NCI-H146 treated with DMSO at 0.1 percent for 48 hours (cell line): ENCODE measurements at regions not wholly inside any gene's neighbourhood (a gene's known extent, or its start where the extent isn't known, plus 50 kb on each side); places are given as distances from the start of the nearest gene placed in this dataset.
"Not testable (repeated sequence)": the region's sequence is repeated elsewhere in the genome, so short reads cannot be mapped to it uniquely, and the experiment has no call there.

Experiments used
- DNase-seq: peaks from one replicate; lab custom pipeline; 2025; ENCODE audit not compliant: unreplicated experiment; lab: John Stamatoyannopoulos, UW

DNA sequence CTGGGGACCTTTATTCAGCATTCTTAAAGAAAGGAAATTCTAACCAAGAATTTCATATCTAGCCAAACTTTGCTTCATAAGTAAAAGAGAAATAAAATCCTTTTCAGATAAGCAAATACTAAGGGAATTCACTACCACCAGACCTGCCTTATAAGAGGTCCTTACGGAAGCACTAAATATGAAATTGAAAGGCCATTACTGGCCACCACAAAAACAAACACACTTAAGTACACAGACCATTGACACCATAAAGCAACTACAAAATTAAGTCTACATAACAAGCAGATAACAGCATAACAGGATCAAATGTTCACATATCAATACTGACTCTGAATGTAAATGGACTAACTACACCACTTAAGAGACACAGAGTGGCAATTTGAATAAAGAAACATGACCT lies 361.4 kb upstream of the POU5F2 start:
- peak; percentile 60 for DNase-seq

DNA sequence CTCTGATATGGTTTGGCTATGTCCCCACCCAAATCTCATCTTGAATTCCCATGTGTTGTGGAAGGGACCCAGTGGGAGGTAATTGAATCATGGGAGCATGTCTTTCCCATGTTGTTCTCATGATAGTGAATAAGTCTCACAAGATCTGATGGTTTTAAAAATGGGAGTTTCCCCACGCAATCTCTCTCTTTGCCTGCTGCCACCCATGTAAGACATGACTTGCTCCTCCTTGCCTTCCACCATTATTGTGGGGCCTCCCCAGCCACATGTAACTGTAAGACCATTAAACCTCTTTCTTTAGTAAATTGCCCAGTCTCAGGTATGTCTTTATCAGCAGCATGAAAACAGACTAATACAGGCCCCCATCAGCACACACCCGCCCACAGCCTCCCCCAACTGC lies 356.0 kb upstream of the POU5F2 start:
- DNase-seq, result not testable (repeated sequence)

DNA sequence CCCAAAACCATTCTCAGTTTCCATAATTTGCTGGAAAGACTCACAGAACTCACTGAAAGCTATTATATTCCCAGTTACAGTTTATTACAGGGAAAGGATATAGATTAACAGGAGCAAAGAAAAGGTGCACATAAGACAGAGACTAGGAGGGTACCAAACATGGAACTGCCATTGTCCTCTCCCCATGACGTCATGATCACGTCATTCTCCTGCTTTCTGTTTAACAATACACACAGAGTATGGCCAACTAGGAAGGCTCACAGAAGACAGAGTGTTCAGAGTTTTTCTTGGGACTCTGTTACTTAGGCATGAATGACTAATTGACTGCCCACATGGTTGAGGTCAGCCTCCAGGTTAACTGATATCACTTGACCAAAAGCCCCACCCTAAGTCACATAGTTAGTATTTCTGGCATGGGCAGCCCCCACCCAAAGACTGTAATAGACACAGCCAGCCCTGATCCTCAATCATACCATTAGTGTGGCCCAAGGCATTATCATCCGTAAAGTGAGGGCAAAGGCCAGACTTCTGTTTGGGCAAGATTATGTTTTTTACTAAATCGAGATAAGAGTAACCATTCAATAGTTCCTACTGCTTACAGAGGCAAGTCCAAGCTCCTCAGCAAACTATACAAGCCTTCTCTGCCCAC lies 353.5 kb upstream of the POU5F2 start:
- no peak for DNase-seq

DNA sequence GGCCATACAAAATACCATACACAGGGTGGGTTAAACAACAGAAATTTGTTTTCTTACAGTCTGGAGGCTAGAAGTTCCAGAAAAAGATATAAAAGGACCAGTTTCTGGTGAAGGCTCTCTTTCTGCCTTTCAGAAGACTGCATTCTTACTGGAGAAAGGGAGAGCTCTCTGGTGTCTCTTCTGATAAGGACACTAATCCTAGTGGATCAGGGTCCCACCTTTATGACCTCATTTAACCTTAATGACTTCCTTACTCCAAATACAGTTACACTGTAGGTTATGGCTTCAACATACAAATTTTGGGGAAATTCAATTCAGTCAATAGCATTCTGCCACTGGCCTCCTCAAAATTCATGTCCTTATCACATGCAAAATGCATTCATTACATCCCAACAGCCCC lies 351.9 kb upstream of the POU5F2 start:
- DNase-seq, result no peak

DNA sequence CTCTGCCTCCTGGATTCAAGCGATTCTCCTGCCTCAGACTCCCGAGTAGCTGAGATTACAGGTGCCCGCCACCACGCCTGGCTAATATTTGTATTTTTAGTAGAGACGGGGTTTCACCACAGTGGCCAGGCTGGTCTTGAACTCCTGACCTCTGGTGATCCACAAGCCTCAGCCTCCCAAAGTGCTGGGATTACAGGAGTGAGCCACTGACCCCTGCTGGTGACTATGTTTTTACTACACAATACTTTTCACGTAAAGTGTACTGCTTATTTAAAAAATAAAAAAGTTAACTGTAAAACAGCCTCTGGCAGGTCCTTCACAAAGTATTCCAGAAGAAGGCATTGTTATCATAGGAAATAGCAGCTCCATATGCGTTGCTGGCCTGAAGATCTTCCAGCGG lies 345.2 kb upstream of the POU5F2 start:
- DNase-seq, result not testable (repeated sequence)

DNA sequence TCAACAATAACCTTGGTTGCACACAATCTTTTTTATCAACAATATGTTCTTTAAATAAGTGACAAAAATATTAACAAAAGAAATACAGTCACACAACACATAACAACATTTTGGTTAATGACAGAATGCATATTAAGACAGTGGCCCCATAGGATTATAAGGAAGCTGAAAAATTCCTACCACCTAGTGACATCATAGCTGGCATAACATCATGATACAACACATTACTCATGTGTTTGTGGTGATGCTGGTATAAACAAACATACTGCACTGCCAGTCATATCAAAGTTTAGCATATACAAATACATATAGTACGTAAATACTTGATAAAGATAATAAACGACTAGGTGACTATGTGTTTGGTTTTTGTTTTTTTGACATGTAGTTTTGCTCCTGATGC lies 344.8 kb upstream of the POU5F2 start:
- DNase-seq, result no peak

DNA sequence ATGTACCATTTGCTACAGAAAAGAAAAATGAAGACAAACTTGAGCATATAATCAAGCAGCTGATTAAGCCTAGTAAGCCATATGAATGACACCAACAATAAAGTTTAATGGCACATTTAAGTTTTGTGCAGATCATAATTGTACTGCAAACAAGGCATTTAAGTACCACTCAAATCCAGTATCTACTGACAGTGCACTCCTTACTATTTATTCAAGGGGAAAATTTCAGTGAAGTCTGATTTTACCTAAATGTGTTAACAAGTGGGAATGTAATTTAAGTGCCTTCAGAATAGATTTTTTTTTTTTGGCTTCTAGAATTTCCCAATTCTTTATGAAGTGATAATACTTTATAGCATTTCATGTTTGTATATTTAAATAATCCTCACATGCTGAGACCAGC lies 341.0 kb upstream of the POU5F2 start:
- DNase-seq, result peak; percentile 12

DNA sequence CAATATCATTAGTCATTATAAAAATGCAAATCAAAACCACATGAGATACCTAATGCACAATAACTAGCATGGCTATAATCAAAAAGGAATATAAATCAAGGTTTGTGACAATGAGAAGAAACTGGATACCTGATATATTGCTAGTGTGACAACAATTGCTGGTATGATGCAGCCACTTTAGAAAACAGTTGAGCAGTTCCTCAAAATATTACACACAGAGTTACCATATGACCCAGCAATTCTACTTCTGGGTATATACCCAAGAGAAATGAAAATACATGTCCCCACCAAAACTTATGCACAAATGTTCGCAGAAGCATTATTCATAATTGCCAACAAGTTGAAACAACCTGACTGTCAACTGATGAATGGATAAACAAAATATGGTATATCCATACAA lies 339.7 kb upstream of the POU5F2 start:
- no peak for DNase-seq

DNA sequence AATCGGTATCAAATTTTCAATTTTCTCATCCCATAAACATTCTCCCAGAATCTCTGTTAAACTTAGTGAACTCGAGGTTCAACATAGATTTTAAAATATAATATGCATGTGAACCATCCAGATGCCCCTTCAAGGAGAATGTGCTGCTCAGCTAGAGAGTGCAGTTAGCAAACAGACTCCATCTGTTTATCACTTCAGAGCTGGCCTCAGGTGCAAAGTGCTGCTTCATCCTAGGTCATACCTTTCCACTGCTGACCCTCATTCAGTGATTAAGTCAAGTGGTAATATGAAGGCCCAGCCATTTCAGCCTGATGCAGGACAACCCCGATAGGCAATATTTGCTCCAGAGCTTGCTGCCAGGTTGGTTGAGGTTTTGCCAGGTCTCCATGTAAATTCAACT lies 339.0 kb upstream of the POU5F2 start:
- no peak for DNase-seq

DNA sequence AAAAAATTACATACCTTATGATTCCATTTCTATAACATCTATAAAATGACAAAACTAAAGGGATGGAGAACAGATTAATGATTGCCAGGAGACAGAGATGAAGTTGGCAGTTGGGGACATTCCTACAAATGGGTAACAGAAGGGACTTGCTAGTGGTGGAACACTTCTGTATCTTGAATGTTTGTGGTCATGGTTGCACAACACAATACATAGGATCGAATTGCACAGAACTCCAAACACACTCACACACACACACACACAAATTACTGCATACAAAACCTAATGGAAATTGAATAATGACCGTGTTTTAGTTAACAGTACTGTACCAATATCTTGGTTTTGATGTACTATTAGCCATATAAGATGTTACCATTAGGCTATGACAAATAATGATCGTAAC lies 330.7 kb upstream of the POU5F2 start:
- DNase-seq, result no peak

DNA sequence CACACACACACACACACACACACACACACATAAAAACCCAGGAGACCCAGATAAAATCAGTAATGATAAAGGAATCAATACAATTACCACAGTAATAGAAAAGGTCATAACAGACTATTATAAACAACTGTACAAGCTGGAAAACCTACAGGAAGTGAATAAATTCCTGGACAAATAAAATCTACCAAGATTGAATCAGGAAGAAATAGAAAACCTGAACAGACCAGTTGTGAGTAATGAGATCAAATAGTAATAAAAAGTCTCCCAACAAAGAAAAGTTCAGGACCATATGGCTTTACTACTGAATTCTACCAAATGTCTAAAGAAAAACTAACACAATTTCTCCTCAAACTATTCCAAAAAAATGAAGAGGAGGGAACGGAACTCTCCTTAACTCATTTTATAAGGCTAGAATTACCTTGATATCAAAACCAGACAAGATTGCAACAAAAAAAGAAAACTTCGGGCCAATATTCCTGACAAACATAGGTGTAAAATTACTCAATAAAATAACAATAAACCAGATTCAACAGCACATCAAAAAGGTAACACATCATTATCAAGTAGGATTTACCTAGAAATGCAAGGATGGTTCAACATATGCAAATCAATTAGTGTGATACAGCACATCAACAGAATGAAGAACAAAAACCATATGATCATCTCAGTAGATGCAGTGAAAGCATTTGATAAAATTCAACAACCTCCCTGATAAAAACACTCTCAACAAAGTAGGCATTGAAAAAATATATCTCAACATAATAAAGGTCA lies 325.2 kb upstream of the POU5F2 start:
- no peak for DNase-seq

DNA sequence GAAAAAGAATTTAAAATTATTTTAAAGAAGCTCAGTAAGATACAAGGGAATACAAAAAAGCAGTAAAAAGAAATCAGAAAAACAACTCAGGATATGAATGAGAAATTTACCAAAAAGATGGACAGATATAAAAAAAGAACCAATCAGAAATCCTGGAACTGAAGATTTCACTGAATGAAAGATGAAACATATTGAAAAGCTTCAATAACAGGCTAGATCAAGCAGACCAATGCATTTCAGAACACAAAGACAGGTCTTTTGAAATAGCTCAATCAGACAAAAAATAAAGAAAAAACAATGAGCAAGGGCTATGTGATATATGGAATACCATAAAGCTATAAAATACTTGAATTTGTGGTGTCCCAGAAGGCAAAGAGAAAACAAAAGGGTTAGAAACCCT lies 322.6 kb upstream of the POU5F2 start:
- no peak for DNase-seq

DNA sequence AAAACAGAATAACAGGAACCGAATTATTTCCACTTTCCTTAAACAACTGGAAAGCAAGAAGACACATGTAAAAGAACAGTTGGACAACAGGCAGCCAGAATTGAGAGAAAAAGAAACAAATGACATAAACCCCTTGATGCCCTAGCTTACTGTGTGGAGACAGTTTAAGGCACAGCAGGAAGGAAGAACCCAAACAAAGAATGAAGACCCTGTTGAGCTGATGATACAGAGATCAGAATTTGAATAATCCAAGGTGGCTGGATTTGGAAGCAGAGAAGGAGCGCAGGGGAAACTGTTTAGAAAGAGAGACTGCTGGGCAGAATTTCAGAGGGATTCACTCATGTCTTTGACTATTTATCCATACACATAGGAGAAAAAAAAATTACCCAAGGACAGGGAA lies 316.3 kb upstream of the POU5F2 start:
- peak; percentile 47 for DNase-seq

DNA sequence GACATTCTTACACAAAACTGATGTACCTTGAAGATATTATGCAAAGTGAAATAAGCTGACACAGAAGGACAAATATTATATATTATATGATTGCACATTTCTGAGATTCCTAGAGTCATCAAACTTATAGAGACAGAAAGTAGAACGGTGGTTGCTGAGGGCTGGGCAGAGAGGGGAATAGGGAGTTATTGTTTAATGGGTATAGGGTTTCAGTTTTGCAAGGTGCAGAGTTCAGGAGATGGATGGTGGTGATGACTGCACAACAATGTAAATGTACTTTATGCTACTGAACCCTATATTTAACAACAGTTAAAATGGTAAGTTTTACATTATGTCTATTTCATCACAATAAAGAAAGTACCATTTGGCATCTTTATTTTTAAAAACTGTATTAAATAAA lies 315.8 kb upstream of the POU5F2 start:
- no peak for DNase-seq

DNA sequence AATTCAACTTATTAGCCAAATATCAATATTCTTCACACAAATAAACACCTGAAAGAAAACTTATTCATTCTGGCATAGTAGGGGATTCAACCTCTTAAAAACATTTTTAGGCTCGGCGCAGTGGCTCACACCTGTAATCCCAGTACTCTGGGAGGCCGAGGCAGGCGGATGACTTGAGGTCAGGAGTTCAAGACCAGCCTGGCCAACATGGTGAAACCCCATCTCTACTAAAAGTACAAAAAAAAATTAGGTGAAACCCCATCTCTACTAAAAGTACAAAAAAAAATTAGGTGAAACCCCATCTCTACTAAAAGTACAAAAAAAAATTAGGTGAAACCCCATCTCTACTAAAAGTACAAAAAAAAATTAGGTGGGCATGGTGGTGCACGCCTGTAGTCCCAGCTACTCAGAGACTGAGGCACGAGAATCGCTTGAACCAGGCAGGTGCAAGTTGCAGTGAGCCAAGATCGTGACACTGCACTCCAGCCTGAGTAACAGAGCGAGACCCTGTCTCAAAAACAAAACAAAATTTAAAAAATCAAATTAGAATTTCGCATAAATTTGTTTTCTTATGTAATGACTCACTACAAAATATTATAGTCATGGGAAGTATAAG lies 308.0 kb upstream of the POU5F2 start:
- not testable (repeated sequence) for DNase-seq

DNA sequence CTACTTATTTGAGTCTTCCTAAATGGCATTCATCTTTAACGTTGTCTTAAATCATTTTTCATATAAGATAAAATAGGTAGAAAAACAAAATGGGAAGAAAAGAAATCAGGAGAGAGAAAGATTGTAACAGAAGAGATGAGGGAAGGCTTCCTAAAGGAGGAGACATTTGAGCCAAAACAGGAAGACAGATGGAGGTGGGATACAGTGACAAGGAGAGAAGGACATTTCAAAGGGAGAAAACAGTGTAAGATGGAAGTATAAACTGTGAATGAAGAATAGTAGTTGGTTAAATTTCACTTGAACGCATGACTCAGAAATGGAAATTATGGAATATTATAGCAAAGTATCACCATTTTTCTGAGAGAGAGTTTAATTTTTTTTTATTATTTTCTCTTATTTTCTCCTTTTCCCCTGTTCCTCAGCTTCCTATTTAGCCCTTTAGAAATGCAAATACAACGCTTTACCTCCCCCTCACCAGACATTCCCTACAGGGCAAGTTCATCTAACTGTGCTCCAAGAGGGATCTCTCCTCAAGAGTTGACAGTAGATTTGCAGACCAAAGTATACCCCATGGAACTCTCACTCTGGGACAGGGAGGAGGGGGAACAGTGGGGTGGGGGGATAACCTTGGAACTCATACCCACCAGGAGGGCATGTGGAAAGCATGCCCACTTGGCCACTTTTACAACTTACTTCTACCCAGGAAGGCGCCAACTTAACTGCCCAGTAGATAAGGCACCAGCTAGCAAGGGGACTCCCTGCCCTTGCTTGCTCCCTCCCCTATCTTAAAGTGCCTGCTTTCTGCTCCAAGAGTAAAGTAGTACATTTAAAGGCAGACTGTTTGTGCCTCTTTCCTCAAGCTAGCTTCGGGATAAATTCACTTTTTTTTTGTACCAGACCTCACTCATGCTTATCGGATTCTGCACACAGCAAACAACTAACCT lies 304.7 kb upstream of the POU5F2 start:
- no peak for DNase-seq

DNA sequence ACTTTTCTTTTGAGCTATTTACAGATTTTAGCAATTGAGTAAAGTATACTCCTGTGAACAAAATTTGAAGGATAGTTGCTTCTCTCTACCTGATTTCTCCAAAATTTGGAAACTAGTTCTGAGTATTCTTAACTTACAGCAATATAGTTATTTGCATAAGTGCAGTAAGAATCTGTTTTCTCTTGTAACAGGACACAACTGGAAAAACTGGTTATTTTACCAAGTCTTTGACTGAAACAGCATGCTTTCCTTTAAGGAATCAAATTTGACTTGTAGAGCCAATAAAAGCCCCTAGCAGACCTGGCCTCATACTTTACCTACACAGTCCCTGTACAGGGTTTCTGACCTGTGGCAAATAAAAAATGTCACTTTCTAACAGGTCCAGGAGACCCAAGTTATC lies 301.9 kb upstream of the POU5F2 start:
- no peak for DNase-seq

DNA sequence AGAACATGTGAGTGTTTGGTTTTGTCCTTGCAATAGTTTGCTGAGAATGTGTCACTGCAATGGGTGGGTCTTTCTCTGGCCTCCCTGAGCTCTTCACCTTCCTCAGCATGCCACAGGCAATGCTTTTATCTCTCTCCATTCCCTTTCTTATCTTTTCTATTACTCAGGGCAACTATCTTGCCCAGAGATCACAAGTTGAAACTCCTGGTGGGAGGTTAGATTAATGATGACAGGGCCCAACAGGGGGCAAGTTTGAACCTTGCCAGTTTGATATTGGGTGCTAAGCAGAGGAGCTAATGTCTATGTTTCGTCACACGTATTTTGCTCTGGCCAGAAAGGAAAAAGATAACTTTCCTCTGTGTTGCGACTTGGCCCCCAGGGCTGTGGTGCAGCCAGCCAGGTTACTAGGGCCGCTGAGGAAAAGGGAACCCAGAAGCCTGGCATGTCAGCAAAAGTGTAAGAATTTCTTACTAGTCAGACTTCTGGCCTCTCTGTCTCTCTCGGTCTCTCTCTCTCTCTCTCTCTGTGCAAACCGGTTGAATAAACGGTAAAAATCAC lies 299.3 kb upstream of the POU5F2 start:
- DNase-seq, result no peak

DNA sequence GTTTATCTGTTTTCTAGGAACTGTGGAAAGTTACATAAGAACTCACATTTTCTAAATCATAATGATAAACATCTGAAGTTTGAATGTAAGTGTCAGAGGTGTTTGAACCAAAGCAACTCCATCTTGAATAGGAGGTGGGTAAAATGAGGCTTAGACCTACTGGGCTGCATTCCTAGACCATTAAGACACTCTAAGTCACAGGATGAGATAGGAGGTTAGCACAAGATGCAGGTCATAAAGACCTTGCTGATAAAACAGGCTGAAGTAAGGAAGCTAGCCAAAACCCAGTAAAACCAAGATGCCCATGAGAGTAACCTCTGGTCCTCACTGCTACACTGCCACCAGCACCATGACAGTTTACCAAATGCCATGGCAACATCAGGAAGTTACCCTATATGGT lies 297.7 kb upstream of the POU5F2 start:
- DNase-seq, result no peak

DNA sequence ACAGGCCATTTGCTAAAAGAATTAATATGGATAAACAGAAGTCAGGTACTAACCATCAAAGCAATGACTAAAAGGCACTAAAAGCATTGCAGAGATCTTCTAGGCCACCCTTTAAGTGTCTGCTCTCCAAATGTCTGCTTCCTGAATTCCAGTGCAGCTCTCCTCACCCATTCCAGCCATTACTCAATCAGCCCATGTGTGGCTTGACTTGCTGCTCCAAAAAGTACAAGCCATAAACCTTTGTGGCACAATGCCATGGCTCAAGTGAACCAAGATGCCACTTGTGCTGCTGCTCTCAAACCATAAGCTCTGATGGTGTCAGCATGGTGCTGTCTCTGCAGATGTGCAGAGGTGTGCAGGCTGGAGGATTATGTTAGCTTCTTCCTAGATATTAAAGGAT lies 290.2 kb upstream of the POU5F2 start:
- no peak for DNase-seq

DNA sequence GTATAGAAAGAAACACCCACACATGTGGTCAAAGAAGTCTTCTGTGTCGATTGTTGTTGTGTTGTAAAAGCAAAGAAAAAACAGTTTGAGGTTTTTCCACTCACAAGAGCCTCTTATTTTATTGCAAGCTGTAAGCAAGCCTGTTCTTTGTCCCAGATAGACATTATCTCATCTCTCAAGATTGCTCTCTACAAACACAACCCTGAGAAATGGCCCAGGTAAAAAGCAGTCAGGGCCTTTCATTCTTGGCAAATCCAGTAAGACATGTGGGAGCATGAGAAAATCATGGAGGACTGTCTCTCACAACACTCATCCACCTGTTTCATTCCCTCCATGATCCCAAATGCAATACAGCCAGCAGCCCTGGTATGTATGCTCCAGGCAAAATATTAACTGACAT lies 286.6 kb upstream of the POU5F2 start:
- DNase-seq, result no peak
